KMS-11 (cell line): ENCODE measurements at regions not wholly inside any gene's neighbourhood (a gene's known extent, or its start where the extent isn't known, plus 50 kb on each side); places are given as distances from the start of the nearest gene placed in this dataset.

Experiments
- H2AFZ ChIP-seq: fragments of 200-600 bp; sonication (generic); 2 replicates; pipeline ENCODE4 v1.6.1; 2016; ENCODE audit warnings: antibody characterized with exemption, mixed run types, low read depth
- H3K27ac ChIP-seq: fragments of 200-600 bp; sonication (generic); 2 replicates; pipeline ENCODE4 v1.6.1; 2016; ENCODE audit warnings: mild to moderate bottlenecking, mixed run types
- H3K27me3 ChIP-seq: fragments of 200-600 bp; sonication (generic); 2 replicates; pipeline ENCODE4 v1.6.1; 2017; ENCODE audit warnings: mild to moderate bottlenecking, low read depth, mixed run types, moderate library complexity; ENCODE audit not compliant: insufficient read depth
- H3K36me3 ChIP-seq: fragments of 200-600 bp; sonication (generic); 2 replicates; pipeline ENCODE4 v1.6.1; 2017; ENCODE audit warnings: mild to moderate bottlenecking, mixed run types; ENCODE audit not compliant: insufficient read depth
- H3K4me1 ChIP-seq: fragments of 200-600 bp; sonication (generic); 2 replicates; pipeline ENCODE4 v1.6.1; 2016; ENCODE audit warnings: mild to moderate bottlenecking, low read depth, mixed run types; ENCODE audit not compliant: poor library complexity, severe bottlenecking
- H3K4me2 ChIP-seq: fragments of 200-600 bp; sonication (generic); 2 replicates; pipeline ENCODE4 v1.7.0; 2016; ENCODE audit warnings: mild to moderate bottlenecking, mixed run types
- H3K4me3 ChIP-seq: fragments of 200-600 bp; sonication (generic); IDR thresholded peaks from 2 replicates; pipeline ENCODE4 v1.6.1; 2017; ENCODE audit warnings: low read depth, low read length, mixed read lengths; ENCODE audit not compliant: insufficient read depth
- H3K79me2 ChIP-seq: fragments of 200-600 bp; sonication (generic); 2 replicates; pipeline ENCODE4 v1.6.1; 2016; ENCODE audit warnings: low read depth, mixed run types; ENCODE audit not compliant: insufficient read depth
- H3K9ac ChIP-seq: fragments of 200-600 bp; sonication (generic); 2 replicates; pipeline ENCODE4 v1.6.1; 2016; ENCODE audit warnings: mild to moderate bottlenecking, mixed run types
- H4K20me1 ChIP-seq: fragments of 200-600 bp; sonication (generic); 2 replicates; pipeline ENCODE4 v1.6.1; 2016; ENCODE audit warnings: mild to moderate bottlenecking, mixed run types; ENCODE audit not compliant: insufficient read depth
- TF ChIP-seq, protein P1 (sequence below): fragments of 200-600 bp; sonication (generic); conservative IDR thresholded peaks from 2 replicates; pipeline ENCODE4 v1.6.1; 2017; ENCODE audit warnings: low read depth, mild to moderate bottlenecking, antibody characterized with exemption, low read length, moderate library complexity, mixed read lengths

DNA sequence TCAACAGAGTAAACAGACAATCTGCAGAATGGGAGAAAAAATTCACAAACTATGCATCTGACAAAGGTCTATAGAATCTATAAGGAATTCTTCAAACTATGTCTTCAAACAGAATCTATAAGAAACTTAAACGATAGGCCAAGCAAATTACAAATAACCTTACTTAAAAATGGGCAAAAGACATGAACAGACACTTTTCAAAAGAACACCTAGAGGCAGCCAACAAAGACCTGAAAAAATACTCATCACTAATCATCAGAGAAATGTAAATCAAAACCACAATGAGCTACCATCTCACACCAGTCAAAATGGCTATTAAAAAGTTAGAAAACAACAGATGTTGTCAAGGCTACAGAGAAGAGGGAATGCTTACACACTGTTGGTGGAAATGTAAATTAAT lies 81.3 kb downstream of the ID4 start:
- no peak overlapping the region for H3K9ac ChIP-seq
- no peak overlapping the region for H2AFZ ChIP-seq
- H3K4me3 ChIP-seq = no peak overlapping the region
- no peaks in the 10 kb centered on the region for H4K20me1 ChIP-seq
- H3K27me3 ChIP-seq = no peaks in the 10 kb centered on the region
- H3K4me2 ChIP-seq = no peak overlapping the region
- no peaks in the 10 kb centered on the region for H3K79me2 ChIP-seq
- H3K27ac ChIP-seq = no peak overlapping the region
- H3K36me3 ChIP-seq = no peaks in the 10 kb centered on the region
- TF ChIP-seq, protein P1, sequence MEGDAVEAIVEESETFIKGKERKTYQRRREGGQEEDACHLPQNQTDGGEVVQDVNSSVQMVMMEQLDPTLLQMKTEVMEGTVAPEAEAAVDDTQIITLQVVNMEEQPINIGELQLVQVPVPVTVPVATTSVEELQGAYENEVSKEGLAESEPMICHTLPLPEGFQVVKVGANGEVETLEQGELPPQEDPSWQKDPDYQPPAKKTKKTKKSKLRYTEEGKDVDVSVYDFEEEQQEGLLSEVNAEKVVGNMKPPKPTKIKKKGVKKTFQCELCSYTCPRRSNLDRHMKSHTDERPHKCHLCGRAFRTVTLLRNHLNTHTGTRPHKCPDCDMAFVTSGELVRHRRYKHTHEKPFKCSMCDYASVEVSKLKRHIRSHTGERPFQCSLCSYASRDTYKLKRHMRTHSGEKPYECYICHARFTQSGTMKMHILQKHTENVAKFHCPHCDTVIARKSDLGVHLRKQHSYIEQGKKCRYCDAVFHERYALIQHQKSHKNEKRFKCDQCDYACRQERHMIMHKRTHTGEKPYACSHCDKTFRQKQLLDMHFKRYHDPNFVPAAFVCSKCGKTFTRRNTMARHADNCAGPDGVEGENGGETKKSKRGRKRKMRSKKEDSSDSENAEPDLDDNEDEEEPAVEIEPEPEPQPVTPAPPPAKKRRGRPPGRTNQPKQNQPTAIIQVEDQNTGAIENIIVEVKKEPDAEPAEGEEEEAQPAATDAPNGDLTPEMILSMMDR = no peak
- no peaks in the 10 kb centered on the region for H3K4me1 ChIP-seq

DNA sequence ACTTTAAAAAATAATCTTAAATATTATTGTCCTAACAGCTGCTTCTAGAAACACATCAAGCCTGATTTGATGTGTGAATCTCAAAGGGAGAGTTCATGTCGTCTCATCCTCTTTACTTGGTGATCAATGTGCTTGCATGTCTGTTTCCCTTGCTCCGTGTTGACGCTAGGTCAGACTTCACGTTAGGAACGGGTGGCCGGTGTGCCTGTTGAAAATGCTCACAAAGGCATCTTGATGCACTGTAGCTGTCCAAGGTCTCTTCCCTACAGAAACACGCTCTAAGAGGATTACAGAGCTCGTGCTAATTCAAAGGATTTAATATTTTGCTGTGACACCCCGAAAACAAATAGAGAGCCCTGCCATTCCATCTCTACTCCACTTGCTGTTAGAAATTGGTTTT lies 84.6 kb downstream of the ID4 start:
- H2AFZ ChIP-seq = no peak overlapping the region
- no peak overlapping the region for H3K27ac ChIP-seq
- no peaks in the 10 kb centered on the region for H3K27me3 ChIP-seq
- TF ChIP-seq, protein P1 = no peak
- no peaks in the 10 kb centered on the region for H3K79me2 ChIP-seq
- no peak overlapping the region for H3K9ac ChIP-seq
- no peaks in the 10 kb centered on the region for H3K36me3 ChIP-seq
- H3K4me3 ChIP-seq = no peak overlapping the region
- no peak overlapping the region for H3K4me2 ChIP-seq
- no peaks in the 10 kb centered on the region for H3K4me1 ChIP-seq
- no peaks in the 10 kb centered on the region for H4K20me1 ChIP-seq

DNA sequence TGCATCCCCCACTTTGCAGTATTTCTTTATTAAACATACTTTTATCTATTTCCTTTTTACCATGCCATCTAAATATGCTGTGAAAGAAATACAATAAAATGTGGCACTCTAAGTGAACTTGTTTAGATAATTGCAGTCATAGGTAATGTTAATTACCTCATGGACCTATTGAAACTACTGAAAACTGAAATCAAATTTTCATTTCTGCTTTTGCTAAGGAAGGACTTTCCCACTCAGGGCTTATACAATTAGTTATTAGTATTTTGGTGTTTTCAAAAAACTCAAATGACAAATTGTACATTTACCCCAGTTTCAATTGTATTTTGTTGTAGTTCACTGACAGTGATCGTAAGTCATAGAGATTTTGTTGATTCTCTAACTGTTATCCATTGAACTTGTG lies 88.4 kb downstream of the ID4 start:
- Histone ChIP-seq H3K36me3 (no peaks in the 10 kb centered on the region), H3K4me1 (no peaks in the 10 kb centered on the region), H2AFZ (no peak overlapping the region), H3K27ac (no peak overlapping the region), H3K4me2 (no peak overlapping the region), H3K79me2 (no peaks in the 10 kb centered on the region), H4K20me1 (no peaks in the 10 kb centered on the region), H3K4me3 (no peak overlapping the region), H3K27me3 (no peaks in the 10 kb centered on the region), H3K9ac (no peak overlapping the region)
- TF ChIP-seq, protein P1 = no peak

GRCh38 chr6:19928461-19928860 lies 91.3 kb downstream of the ID4 start:
- H3K27me3 ChIP-seq = no peaks in the 10 kb centered on the region
- H3K36me3 ChIP-seq = no peaks in the 10 kb centered on the region
- TF ChIP-seq, protein P1 = no peak
- no peak overlapping the region for H3K9ac ChIP-seq
- no peak overlapping the region for H3K4me2 ChIP-seq
- H3K27ac ChIP-seq = no peak overlapping the region
- no peak overlapping the region for H3K4me3 ChIP-seq
- H3K4me1 ChIP-seq = no peaks in the 10 kb centered on the region
- no peaks in the 10 kb centered on the region for H4K20me1 ChIP-seq
- H3K79me2 ChIP-seq = no peaks in the 10 kb centered on the region
- H2AFZ ChIP-seq = no peak overlapping the region

- Histone ChIP-seq H3K9ac (no peak overlapping the region), H3K79me2 (no peaks in the 10 kb centered on the region), H3K4me1 (no peaks in the 10 kb centered on the region), H2AFZ (no peak overlapping the region), H3K36me3 (no peaks in the 10 kb centered on the region), H3K4me3 (no peak overlapping the region), H3K4me2 (no peak overlapping the region), H4K20me1 (no peaks in the 10 kb centered on the region), H3K27me3 (no peaks in the 10 kb centered on the region), H3K27ac (no peak overlapping the region)
- TF ChIP-seq, protein P1 = no peak
These were observed 92.1 kb downstream of the ID4 start for GRCh38 chr6:19929312-19929711.
